ENCODE measurements at regions not wholly inside any gene's neighbourhood (a gene's known extent, or its start where the extent isn't known, plus 50 kb on each side); places are given as distances from the start of the nearest gene placed in this dataset.
A peak's percentile ranks its signal among the peaks of the same experiment; 100 is the strongest.
"Not testable (repeated sequence)": the region's sequence is repeated elsewhere in the genome, so short reads cannot be mapped to it uniquely, and the experiment has no call there.

DNA sequence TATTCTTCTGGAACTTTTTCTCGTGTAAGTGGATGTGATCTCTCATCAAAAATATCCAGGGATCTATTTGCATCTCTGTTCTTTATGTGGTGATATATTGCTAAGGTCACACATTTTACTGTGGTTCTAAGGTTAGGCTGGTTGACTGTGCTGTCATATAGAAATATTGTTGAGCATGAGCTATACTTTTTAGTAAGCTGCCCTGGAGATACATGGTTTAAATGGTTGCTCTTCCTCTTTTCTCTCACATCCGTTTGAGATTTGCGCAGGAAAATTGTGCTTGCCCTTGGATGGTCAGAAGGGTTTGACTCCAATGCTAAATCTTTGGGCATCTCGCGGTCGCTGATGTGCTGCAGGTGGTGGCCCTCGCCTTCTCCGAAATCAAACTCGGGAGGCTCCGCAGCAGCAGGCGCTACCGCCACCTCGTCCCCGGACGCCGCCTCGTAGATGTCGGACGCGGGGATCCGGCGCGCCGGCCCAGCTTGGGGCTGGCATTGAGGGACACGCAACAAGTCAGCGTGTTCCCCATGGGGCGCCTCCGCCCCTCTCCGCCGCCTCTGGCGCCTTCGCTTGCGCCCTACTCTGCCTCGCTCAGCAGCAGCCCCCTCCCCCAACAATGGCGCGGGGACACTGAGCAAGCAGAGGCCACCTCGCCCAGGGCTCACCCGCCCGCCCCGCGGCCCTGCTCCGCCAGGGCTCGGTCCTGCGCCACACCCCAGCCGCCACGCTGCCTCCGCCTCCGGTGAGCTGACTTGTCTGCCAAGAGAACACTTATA, 154.5 kb downstream of the MSN start:
- peak; percentile 36 for DNase-seq (ENCODE audit: low spot score)

DNA sequence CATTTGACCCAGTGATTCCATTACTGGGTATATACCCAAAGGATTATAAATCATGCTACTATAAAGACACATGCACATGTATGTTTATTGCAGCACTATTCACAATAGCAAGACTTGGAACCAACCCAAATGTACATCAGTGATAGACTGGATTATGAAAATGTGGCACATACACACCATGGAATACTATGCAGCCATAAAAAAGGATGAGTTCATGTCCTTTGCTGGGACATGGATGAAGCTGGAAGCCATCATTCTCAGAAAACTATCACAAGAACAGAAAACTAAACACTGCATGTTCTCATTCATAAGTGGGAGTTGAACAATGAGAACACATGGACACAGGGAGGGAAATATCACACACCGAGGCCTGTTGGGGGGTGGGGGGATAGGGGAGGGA, 152.5 kb downstream of the MSN start:
- not testable (repeated sequence) for DNase-seq (ENCODE audit: low spot score)

DNA sequence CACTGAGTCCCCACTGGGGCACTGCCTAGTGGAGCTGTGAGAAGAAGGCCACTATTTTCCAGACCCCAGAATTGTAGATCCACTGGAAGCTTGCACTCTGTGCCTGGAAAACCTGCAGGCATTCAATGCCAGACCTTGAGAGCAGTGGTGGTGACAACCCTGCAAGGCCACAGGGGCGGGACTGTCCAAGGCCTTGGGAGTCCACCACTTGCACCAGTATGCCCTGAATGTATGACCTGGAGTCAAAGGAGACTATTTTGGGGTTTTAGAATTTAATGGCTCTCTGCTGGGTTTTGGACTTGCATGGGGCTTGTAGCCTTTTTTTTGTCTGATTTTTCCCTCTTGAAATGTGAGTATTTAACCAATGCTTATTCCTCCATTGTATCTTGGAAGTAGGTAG, 145.8 kb downstream of the MSN start:
- DNase-seq (ENCODE audit: low spot score), result no peak

DNA sequence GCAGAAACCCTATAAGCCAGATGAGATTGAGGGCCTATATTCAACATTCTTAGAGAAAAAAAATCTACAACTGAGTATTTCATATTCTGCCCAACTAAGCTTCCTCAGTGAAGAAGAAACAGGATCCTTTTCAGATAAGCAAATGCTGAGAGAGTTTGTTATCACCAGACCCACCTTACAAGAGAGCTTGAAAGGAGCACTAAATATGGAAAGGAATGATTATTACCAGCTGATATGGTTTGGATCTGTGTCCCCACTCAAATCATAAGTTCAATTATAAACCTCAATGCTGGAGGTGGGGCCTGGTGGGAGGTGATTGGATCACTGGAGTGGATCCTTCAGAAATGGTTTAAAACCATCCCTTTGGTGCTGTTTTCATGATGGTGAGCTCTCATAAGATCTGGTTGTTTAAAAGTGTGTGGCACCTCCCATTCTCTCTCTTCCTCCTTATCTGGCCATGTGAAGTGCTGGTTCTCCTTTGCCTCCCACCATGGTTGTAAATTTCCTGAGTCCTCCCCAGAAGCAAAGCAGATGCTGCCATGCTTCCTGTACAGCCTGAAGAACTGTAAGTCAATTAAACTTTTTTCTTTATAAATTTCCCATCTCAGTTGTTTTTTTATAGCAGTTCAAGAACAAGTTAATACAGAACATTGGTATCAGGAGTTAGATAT, 144.2 kb downstream of the MSN start:
- no peak for DNase-seq (ENCODE audit: low spot score)

All from CD4-positive, alpha-beta T cell treated with Interleukin-2 at 100 ng/mL for 4 hours (primary cell).